G401 (cell line): ENCODE measurements at regions not wholly inside any gene's neighbourhood (a gene's known extent, or its start where the extent isn't known, plus 50 kb on each side); places are given as distances from the start of the nearest gene placed in this dataset.
"Not testable (repeated sequence)": the region's sequence is repeated elsewhere in the genome, so short reads cannot be mapped to it uniquely, and the experiment has no call there.

Source experiments
- DNase-seq: peaks from one replicate; pipeline ENCODE4 v3.0.0-alpha.2; 2015; ENCODE audit warnings: low spot score
- in situ Hi-C: cut with HindIII; loops from 2 replicates; pipeline ENCODE4 v1.10.0; 2016; ENCODE audit warnings: low sequenced_read_pairs, mixed read lengths

DNA sequence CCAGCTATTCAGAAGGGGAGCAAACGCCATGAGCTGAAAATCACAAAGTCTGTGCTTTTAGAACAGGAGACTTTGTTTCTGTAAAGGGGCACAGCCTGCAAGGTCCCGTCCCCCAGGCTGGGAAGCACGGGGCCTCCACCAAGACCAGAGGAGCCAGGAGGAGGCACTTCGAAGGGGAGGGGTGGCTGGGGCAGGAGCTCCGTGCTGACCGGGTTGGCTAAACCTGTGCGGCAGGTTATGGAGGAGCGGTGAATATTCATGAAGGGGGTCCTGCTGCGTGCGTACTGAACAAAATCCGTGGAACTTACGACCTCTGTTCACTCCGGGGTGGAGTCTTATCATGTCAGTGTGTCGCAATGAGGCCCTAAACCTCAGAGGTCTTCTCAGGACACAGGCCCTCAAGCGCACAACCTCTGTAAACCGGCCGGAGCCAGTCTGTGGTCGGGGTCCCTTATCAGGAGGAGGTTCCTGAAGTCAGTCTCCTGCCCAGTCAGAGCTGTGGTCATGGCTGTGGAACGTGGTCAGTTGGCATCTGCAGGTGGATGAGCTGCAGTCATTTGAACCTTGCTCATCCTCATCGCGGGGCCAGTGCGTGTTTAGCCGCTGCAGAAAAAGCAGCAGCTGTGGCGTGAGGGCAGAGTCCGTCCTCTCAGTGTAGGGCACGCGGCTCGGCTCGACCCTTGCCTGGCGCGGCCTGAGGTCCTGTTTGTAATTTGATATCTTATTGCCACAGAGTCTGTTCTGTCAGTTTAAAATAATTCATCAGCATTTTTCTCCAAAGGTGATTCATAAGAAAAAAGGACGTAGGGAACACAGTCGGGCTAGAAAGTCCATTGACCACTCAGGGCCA, 5507.7 kb upstream of the TPTE start:
- in situ Hi-C loops, result not testable (repeated sequence)

DNA sequence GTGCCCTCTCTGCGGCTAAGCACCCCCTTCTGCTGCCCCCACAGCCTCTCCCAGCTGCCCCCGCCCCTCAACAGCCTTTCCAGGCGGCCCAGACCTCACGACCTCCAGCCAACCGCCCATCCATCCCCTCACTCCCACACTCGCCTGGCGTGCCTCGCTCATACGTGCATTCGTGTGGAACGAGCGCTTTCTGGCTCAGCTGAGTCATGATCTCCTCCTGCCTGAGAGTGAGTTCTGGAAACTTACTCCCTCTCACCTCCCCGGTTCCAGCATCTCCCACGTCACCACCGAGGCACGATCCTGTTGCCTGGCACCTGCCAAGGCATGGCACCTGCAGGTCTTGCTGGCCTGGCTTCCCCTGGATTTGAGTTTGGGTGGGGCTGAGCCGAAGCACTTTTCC, 5506.2 kb upstream of the TPTE start:
- in situ Hi-C loops, DNase-seq: not testable (repeated sequence)

More for the DNA sequence above, 5507.7 kb upstream of the TPTE start:
- not testable (repeated sequence) for DNase-seq

GRCh38 chr21:5019120-5019519, 5502.3 kb upstream of the TPTE start:
- in situ Hi-C loops, DNase-seq: not testable (repeated sequence)

DNA sequence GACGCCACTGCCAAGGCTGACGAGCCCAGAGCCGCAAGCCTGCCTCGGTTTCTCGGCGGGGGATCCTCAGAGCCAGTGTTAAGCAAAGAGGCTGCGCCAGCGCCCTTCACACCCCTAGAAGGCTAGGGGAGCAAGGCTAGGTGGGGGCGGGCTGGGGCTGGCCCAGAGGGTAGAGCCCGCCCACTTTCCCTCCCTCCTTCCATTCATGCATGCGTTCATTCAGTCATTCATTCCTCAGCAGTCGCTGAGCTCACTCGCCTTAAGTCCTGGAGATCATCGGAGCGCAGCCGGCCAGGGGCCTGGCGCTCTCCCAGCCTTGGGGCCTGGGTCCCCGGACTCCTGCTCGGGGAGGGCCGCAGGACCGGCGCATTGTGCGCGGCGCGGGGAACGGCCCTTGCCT, 5499.6 kb upstream of the TPTE start:
- in situ Hi-C loops, result not testable (repeated sequence)

DNA sequence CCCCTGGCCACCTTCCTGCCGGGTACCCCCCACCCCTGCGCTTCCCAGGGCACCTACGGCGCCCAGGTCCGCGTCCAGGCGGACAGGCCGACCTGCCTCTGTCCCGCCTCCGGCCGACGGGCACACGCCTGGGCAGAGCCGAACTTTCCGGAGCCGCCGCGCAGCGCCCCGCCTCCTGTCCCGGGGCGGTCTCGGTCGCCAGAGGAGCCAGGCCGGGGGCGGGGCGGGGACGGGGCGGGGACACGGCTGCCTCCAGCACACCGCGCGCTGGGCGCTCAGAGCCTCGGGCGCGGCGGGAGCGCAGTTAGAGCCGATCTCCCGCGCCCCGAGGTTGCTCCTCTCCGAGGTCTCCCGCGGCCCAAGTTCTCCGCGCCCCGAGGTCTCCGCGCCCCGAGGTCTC, 5499.1 kb upstream of the TPTE start:
- in situ Hi-C loops, DNase-seq: not testable (repeated sequence)

More for the DNA sequence above, 5499.6 kb upstream of the TPTE start:
- DNase-seq, result not testable (repeated sequence)

DNA sequence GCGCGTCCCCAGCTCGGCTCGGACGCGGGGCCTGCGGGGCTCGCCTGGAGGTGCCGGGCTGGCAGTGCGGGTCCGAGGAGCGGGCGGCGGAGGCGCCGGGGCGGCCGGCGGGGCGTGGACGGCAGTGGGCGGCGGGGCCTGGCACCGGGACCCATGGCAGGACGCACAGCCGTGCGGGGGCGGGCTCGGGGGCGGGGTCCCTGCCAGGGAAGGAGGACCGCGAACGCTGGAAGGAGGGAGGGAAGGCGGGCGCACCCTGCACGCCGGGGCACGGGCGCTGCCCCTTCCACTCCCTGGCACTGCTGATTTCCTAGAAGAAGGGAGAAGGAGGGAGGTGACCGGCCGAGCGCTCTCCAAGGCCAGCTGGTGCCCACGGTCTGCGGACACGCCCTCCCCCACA, 5498.6 kb upstream of the TPTE start:
- DNase-seq, in situ Hi-C loops: not testable (repeated sequence)

- DNase-seq, in situ Hi-C loops: not testable (repeated sequence)
Observed at GRCh38 chr21:5035147-5035546, 5486.2 kb upstream of the TPTE start.

DNA sequence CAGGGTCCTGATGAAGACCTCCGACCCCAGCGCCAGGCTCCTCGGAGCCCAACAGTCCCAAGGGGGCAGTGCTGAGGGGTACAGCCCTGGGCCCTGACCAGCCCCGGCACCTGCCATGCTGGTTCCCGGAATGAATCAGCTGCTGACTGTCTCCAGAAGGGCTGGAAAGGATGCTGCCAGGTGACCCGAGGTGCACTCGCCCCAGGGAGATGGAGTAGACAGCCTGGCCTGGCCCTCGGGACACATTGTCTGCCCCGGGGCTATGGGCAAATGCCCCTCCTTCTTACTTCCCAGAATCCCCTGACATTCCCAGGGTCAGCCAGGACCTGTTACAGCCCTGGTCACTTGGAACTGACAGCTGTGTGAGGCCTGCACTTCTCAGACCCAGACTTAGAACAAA, 5485.8 kb upstream of the TPTE start:
- DNase-seq, in situ Hi-C loops: not testable (repeated sequence)

DNA sequence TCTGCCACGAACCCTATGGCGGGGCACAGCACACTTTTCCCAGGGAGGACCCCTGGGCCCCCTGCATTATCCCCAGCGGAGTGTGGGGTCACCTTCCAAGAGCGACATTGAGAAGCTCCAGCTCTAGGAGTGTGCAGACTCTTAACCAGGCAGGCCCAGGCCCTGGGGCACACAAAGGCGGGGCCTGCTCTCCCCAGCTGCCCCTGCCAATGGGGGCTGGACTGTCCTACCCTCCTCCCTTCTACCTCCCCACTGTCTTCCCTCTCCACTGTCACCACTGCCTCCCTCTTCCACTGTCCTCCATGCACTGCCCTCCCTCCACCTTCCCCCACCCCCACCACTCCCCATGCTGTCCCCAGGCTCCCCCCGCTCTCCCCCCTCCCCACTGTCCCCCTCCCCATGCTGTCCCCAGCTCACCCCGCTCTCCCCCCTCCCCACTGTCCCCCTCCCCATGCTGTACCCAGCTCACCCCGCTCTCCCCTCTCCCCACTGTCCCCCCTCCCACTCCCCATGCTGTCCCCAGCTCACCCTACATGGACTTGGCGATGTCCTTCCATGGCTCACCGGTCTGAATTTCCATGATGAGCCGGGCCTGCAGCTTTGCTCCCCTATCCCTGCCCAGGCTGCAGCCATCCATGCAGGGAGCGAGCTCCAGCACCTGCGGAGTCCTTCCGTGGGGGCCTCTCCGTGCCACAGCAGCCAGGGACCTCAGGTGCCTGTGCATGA, 5483.6 kb upstream of the TPTE start:
- in situ Hi-C loops, DNase-seq: not testable (repeated sequence)

DNA sequence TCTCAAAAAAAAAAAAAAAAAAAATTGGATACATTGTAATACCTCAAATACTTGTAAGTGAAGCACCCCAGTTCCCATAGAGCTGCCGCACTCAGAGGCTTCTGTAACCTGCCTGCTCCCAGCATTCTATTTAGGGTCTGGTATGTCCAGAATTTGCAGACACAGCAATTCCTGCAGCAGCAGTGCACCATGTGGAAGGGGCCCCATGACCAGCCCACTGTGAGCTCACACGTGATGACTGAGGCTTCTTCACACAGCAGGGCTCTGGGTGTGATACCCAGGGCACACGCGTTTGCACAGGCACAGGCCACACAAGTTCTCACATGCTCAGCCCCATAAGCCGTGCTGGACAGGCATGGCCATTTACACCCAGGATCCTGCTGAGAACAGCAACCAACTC, 5481.5 kb upstream of the TPTE start:
- in situ Hi-C loops, DNase-seq: not testable (repeated sequence)

DNA sequence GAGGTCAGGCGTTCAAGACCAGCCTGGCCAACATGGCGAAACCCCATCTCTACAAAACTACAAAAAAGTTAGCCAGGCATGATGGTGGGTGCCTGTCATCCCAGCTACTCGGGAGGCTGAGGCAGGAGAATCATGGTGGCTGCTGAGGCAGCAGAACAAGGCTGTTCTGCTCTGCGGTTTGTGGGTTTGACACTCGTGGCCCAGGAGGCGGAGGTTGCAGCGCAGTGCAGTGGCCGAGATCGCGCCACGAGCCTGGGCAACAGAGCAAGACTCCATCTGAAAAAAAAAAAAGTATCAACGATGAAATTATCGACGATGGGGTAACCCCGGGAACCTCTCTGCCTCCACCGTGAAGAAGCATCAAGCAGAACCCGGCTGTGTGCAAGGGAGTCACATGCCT, 5478.8 kb upstream of the TPTE start:
- in situ Hi-C loops, DNase-seq: not testable (repeated sequence)

- in situ Hi-C loops, DNase-seq: not testable (repeated sequence)
Observed at GRCh38 chr21:5044812-5045211, 5476.6 kb upstream of the TPTE start.

DNA sequence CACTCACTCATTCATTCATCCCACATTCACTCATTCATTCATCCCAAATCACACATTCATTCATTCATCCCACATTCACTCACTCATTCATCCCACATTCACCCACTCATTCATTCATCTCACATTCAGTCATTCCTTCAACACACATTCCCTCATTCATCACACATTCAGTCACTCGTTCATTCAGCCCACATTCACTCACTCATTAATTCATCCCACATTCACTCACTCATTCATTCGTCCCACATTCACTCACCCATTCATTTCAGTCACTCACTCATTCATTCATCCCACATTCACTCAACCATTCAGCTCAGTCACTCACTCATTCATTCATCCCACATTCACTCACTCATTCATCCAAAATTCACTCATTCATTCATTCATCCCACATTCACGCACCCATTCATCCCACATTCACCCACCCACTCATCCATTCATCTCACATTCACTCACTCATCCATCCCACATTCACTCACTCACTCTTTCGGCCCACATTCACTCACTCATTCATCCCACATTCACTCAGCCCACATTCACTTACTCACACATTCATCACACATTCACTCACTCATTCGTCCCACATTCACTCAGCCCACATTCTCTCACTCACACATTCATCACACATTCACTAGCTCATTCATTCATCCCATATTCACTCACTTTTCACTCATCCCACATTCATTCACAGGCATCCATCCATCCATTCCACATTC, 5469.9 kb upstream of the TPTE start:
- in situ Hi-C loops, result not testable (repeated sequence)

DNA sequence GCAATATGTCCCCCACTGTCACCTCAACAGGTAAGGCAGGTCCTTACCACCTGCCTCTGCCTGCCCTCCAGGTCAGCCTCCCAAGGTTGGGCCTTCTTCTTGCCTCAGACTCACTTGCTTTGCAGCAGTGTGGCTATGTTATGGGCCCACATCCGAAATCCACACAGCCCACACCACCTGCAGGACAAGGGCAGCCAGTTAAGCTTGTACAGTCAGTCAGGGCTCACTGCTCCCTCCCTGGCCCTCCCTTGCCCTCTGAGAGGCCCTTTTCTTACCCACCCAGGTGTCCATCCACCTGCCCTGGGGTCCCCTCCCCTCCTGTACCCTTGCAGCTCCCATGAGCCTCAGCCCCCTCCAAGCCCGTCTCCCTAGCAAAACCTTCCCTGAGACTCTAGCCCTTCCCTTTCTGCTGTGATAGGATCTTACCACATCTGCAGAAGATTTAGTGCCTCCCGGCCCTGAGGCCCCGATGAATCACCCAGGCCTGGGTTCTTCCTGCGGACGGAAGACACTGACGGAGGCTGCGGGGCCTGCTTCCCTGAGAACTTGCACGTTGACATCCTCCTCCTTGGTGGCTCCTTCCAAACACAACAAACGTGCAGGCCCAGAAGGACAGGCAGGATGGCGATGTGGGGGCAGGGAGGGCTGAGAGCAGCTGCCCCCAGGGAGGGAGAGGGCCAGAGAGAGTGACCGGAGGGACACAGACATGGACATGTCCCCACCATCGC, 5466.2 kb upstream of the TPTE start:
- in situ Hi-C loops, DNase-seq: not testable (repeated sequence)

More for the DNA sequence above, 5469.9 kb upstream of the TPTE start:
- DNase-seq, result not testable (repeated sequence)

DNA sequence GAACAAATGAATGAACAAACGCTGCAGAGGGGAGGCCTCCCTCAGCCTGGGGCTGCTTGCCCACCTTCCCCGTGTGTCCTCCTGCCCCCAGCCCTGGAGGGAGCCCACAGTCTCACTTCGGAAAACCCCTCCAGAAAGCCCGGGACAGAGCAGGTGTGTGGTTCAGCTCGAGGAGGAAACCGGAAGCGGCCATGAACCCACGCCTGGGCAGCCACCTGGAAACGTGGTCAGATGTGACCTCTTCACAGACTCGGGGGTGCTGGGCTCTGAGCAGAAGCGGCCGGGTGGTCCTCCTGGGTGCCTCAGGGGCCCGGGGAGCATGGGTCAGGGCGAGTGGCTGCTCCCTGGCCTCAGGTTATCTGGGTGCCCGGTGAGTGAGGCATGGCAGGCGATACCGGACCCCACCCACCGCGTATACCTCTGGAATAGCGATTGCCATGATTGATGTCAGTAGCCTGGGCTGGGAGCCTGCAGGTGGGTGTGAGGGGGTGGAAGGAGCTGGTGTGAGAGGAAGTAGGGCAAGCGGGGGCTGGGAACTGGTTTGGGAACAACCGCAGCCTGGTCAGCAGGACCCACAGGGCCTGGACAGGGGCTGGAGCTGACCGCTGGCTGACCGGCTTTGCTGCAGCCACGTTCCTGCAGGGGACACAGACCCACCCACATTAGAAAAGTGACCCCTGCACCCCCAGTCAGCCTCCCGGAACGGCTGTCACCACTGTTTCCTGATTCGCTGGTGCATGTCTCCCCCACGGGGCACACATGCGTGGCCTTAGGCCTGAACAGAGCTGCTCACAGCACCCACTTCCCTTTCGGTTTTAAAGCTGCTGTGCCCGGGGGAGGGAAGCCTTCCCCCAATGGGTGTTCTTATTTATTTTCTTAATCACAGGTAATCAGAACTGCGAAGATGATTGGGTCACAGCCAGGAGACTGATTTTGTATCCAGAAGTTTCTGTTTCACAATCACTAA, 5465.1 kb upstream of the TPTE start:
- in situ Hi-C loops, DNase-seq: not testable (repeated sequence)

GRCh38 chr21:5057077-5057476, 5464.3 kb upstream of the TPTE start:
- in situ Hi-C loops, DNase-seq: not testable (repeated sequence)

DNA sequence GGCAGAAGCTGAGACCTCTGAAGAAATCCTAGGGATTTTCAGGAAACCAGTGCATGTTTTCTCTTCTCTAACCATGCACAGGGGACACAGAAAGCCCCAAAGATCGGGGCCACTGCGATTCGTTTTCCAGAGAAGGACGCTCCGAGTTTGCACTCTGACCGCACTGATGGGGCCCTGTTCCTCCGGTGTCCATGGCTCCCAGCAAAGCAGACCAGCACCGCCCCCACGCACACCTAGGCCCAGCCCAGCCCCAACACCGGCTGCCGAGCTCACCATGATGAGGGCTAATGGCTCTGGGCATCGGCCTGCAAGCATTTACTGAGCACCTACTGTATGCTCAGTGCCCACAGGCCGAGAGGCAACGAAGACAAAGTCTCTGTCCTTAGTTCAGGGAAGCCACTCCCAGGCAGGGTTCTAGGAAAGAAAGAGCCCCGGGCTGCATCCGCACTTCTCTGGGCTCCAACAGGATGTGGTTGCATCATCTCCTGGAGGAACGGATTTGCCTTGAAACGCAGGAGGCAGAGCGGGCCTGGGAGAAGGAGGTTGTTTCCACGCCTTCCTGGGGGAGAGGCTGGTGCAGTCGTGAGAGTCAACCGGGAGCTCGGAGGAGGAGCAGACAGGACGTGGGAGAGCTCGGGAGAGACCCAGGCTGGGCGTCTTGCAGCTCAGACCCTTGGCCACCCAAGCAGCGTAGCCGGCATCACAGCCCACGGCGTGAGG, 5460.9 kb upstream of the TPTE start:
- DNase-seq, in situ Hi-C loops: not testable (repeated sequence)
